HG02938 (cell line): ENCODE measurements at regions not wholly inside any gene's neighbourhood (a gene's known extent, or its start where the extent isn't known, plus 50 kb on each side); places are given as distances from the start of the nearest gene placed in this dataset.

Experiments
- ATAC-seq: cut with Tn5 transposase; IDR thresholded peaks from one replicate; pipeline ENCODE4 v1.9.1; 2021; ENCODE audit warnings: mild to moderate bottlenecking, moderate library complexity; ENCODE audit not compliant: unreplicated experiment

- ATAC-seq, result no peak
These were observed 166.0 kb upstream of the MDFIC start for GRCh38 chr7:114755856-114756255.

DNA sequence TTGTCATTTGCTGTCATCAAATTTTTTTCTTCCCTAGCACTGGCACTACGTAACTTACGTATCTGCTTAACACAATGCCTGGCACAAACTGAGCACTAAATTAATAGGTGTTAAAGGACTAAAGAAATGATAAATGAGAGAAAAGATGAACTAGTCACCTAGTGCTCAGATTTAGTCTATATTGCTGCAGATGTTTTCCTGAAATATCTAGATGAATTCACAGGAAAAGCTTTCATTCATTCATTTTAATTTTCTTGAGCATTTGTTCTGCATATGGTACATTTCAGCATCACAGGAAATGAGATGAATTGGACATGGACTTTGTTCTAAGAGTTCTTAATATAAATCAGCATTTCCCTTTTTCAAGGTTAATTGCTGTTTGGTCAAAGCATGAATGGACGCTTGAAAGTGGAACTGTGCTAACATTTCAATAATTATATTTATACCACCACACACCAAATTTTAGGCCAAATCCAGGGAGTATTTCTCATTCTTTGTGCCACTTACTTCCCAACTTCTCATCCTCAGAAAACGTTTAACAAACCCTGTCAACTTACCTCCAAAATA is 163.2 kb upstream of the MDFIC start:
- no peak for ATAC-seq

DNA sequence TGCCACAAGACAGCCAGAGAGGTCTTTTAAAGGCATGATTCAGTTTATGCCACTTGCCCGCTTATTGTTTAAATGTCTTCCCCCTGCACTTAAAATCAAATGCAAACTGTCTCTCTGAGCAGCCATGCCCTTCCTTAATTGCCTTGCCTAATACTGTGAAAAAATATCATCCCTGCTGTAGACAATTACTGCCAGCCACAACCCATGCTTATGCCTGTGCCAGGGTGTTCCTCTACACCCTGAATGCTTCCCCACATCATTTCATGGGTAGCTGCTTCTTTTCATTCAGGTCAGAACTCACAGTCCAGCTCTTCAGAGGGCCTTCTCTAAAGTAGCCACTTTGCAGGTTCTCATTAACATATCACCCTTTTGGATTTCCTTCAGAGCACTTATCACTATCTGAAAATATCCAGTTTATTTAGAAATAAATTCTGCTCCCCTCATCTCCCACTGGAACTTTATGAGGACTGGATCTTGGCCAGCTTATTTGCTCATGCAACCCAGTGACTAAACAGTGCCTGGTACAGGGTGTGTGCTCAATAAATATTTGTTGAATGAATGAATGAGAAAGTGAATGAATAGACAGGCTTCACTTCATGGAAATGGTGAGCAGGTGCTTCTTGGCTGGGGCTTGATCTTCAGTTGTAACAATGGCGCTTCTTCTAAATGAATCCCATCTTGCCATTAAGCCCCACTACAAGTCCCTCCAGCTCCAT is 162.4 kb upstream of the MDFIC start:
- no peak for ATAC-seq

- ATAC-seq, result no peak
These were observed 161.4 kb upstream of the MDFIC start for GRCh38 chr7:114760477-114760876.

GRCh38 chr7:114761973-114762372 is 159.9 kb upstream of the MDFIC start:
- no peak for ATAC-seq

- ATAC-seq, result no peak
These were observed 156.4 kb upstream of the MDFIC start for GRCh38 chr7:114765331-114766040.

GRCh38 chr7:114766041-114766356 is 155.9 kb upstream of the MDFIC start:
- ATAC-seq, result no peak

GRCh38 chr7:114777288-114777687 is 144.6 kb upstream of the MDFIC start:
- no peak for ATAC-seq

DNA sequence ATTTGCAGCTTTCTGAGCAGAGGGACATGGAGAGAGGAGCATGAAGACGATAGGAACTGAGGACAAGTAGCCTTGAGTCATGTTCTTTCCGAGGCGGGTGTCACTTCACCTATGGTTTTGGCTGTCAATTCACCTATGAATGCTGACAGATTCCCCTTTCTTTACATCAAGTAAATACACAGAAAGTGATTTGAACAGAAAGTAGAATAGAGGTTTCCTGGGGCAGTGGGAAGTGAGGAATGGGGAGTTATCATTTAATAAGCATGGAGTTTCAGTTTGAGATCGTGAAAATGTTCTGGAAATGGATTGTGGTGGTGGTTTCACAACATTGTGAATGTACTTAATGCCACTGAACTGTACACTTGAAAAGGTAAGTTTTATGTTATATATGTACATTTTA is 138.4 kb upstream of the MDFIC start:
- no peak for ATAC-seq

- ATAC-seq, result no peak
These were observed 137.7 kb upstream of the MDFIC start for GRCh38 chr7:114784177-114784576.

- no peak for ATAC-seq
These were observed 137.1 kb upstream of the MDFIC start for GRCh38 chr7:114784746-114785145.

GRCh38 chr7:114785496-114785895 is 136.4 kb upstream of the MDFIC start:
- no peak for ATAC-seq

- ATAC-seq, result no peak
These were observed 135.4 kb upstream of the MDFIC start for GRCh38 chr7:114786455-114786854.

DNA sequence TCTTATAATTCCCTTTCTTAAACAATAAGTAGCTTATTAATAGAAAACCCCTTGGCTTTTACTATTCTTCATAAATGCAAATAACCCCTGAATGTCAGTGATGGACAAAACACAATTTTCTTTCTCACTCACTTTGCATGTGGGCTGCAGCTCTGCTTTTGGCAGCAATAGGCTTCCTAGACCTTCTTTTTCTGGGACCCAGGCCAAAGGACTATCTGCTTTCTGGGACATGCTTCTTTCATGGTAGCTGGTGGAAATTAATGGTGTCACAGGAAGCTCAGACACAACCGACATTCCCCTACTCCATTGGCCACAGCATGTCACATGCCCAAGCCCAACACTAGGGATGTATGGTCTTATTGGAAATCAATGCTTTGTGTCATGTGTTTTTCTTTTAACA is 134.3 kb upstream of the MDFIC start:
- ATAC-seq, result no peak

- ATAC-seq, result no peak
These were observed 133.2 kb upstream of the MDFIC start for GRCh38 chr7:114788706-114789105.

DNA sequence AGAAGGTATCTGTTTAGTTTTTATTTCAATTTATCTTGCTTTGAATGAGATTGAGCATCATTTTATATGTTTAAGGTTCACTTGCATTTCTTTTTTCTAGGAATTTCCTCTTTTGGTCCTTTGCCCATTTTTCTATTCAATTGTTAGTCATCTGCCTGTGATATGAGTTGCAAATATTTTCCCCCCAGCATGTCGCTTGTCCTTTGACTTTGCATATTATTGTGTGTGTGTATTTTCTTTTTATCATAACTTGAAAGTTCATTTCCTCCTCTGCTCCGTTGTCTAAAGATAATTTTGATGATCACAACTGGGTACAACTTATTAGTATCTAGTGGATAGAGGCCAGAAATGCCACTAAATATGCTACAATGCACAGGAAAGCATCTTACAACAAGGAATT is 132.7 kb upstream of the MDFIC start:
- ATAC-seq, result no peak

DNA sequence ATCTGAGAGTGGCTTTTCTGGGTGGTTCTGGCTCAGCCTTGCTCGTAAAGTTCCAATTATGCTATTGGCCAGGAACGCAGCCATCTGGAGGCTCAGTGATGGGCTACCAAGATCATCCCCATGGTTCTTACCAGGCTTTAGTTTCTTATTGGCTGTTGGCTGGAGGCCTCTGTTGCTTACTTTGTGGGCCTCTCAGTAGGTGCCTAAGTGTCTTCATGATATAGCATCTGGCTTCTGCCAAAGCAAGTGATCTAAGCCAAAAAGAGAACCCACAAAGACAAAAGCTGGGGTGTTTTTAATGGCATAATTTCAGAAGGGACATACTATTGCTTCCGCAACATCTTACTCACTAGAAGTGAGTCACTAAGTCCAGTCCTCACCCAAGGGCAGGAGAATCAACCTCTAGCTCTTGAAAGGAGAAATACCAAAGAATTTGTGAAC is 132.0 kb upstream of the MDFIC start:
- ATAC-seq, result no peak

DNA sequence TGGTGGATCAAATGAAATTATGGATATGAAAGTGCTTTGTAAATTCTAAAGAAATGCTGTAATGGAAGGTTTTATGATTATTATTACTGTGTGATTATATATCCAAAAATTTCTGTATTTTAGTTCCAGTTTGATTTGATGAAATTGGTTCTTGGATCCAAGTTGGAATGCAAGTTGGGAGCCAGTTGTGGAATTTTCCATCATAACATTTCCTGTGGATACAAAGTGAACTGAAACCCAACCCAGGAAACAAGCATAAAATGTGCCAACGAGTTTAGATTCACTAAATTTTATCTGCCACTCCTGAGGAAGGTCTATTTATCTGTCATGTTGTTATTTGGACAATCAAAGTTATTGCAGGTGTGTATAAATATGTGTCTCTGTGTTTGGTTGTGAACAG is 131.4 kb upstream of the MDFIC start:
- ATAC-seq, result no peak

DNA sequence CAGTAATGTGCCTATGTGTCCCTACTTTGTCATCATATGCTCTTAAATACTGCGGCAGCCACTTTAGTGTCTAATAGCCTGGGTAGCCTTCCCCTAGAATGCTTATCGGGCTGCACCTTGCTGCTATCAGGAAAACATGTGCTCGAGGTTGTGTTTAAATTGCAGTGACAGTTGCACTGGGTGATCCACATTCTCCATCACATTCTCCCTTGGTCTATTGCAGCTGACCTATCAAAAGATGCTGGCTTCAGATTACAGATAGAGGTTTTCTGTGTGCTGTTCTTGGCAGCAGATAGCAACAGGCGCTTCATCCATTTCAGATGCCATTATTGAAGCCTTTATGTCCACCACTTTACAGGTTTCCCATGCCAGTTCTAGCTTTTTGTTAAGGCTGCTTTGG is 130.1 kb upstream of the MDFIC start:
- no peak for ATAC-seq

GRCh38 chr7:114793155-114793845 is 128.6 kb upstream of the MDFIC start:
- no peak for ATAC-seq

DNA sequence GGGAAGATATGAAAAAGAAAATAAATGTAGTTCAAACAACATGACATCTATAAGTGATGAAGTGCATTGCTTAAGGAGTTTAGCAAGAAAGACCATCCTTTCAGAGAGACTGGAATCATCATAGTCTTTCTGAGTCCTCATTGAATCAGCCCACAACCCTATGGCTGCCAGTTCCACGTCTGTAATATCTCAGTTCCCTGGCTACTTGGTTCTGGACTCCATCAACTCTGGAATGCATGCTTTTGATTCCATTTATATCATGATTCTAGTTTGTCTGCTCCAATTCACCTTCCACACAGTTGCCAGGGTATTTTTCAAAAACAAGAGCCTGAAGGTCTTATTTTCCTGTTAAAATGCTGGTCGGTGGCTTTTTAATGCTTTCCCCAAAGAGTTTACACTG is 126.4 kb upstream of the MDFIC start:
- no peak for ATAC-seq

DNA sequence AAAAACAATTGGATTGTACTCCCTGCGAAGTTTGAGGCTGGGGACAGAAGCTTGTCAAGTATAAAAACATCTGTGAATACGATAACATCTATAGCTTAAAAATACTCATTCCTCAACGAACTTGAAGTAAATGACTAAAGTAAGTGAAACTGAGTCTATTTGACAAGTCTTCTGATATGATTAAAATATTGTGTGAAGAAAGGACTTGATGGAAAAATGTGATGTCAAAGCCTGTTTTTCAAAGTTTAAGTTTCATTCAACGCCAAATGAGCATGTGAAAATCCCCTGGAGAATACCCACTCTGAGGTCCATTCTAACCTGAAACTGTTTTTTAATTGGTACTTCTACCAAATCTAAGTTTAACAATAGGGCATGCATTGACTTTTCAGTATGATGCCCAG is 122.3 kb upstream of the MDFIC start:
- ATAC-seq, result no peak
